Suprapubic skin (tissue), 4 donors: ENCODE measurements at regions not wholly inside any gene's neighbourhood (a gene's known extent, or its start where the extent isn't known, plus 50 kb on each side); places are given as distances from the start of the nearest gene placed in this dataset.
"Not testable (repeated sequence)": the region's sequence is repeated elsewhere in the genome, so short reads cannot be mapped to it uniquely, and the experiment has no call there.

Experiments
- DNase-seq, 2 donors: peaks; one replicate each; pipeline ENCODE4 v3.0.0-alpha.2; 2019; ENCODE audit warnings: low spot score in 2 of 2
- H3K27ac ChIP-seq: fragments of 200-600 bp; sonication (generic); one replicate; pipeline ENCODE4 v1.5.1; 2019
- H3K27me3 ChIP-seq: fragments of 200-600 bp; sonication (generic); one replicate; pipeline ENCODE4 v1.5.1; 2019
- H3K36me3 ChIP-seq: fragments of 200-600 bp; sonication (generic); one replicate; pipeline ENCODE4 v1.5.1; 2019
- H3K4me1 ChIP-seq: fragments of 200-600 bp; sonication (generic); one replicate; pipeline ENCODE4 v1.5.1; 2019
- H3K4me3 ChIP-seq: fragments of 200-600 bp; sonication (generic); one replicate; pipeline ENCODE4 v1.5.1; 2019; ENCODE audit warnings: mild to moderate bottlenecking
- H3K9me3 ChIP-seq: fragments of 200-600 bp; sonication (generic); one replicate; pipeline ENCODE4 v1.5.1; 2019
- EP300 ChIP-seq: sonication (generic); formaldehyde crosslinking; IDR thresholded peaks from one replicate; pipeline ENCODE4 v1.6.1; 2017; ENCODE audit warnings: antibody characterized with exemption
- POLR2A ChIP-seq, 2 donors: fragments of 450-650 bp; IDR thresholded peaks; one replicate each; pipeline ENCODE4 v1.6.1; 2017; ENCODE audit warnings: antibody characterized with exemption in 2 of 2, mild to moderate bottlenecking in 2 of 2, moderate library complexity in 2 of 2
- POLR2AphosphoS5 ChIP-seq, 3 donors: sonication (generic); formaldehyde crosslinking; IDR thresholded peaks; one replicate each; pipeline ENCODE4 v1.6.1; 2017; ENCODE audit warnings: antibody characterized with exemption in 3 of 3
- WGBS: methylation state at CpG from one replicate; pipeline ENCODE4 v1.1.5; 2018; 5-methylcytosine and 5-hydroxymethylcytosine counted together
- TF ChIP-seq, protein P1 (sequence below), 2 donors: fragments of 200-600 bp in 1 of 2; fragments of 450-650 bp in 1 of 2; sonication (generic) in 1 of 2; IDR thresholded peaks; one replicate each; pipeline ENCODE4 v1.5.1; 2016 to 2019; ENCODE audit warnings: antibody characterized with exemption in 2 of 2, mild to moderate bottlenecking in 1 of 2, moderate library complexity in 1 of 2

DNA sequence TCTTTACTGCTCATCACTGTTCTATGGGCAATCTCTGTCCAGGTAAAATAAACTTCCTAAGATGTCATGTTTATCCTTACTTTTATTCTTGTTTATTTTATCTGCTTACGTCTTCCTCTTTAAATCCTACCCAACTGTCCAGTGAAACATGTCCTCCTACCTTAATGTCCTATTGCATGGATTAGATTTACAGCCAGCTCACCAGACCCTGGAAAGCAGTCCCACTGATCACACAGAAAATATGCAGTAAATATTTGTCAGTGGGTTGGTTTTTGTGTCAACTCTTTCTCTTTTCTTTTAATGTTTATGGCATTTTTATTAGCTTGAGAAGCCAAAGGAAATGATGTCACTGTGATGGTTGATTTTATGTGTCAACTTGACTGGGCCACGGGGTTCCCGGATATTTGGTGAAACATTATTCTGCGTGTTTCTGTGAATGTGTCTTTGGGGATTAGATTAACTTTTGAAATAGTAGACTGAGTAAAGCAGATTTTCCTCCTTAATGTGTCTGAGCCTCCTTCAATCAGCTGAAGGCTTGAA, 258.3 kb downstream of the SRGAP2C start:
- DNase-seq, result no peak
- Histone ChIP-seq H3K27ac (no peak overlapping the region), H3K36me3 (no peaks in the 10 kb centered on the region), H3K9me3 (no peaks in the 10 kb centered on the region), H3K4me3 (no peak overlapping the region), H3K27me3 (no peaks in the 10 kb centered on the region), H3K4me1 (no peaks in the 10 kb centered on the region)
- no peak for TF ChIP-seq POLR2AphosphoS5 (IDR thresholded peaks at IDR 0.05)
- WGBS, result 65% methylated on average over 4 of the region's 4 CpGs

GRCh38 chr1:121444096-121444495, 259.3 kb downstream of the SRGAP2C start:
- Histone ChIP-seq H3K4me3 (no peak overlapping the region), H3K4me1 (no peaks in the 10 kb centered on the region), H3K36me3 (no peaks in the 10 kb centered on the region), H3K27ac (no peak overlapping the region), H3K9me3 (no peaks in the 10 kb centered on the region), H3K27me3 (no peaks in the 10 kb centered on the region)
- no peak for DNase-seq
- TF ChIP-seq POLR2A (IDR thresholded peaks at IDR 0.05) (no peak), EP300 (no peak), POLR2AphosphoS5 (IDR thresholded peaks at IDR 0.05) (no peak)
- TF ChIP-seq, protein P1, sequence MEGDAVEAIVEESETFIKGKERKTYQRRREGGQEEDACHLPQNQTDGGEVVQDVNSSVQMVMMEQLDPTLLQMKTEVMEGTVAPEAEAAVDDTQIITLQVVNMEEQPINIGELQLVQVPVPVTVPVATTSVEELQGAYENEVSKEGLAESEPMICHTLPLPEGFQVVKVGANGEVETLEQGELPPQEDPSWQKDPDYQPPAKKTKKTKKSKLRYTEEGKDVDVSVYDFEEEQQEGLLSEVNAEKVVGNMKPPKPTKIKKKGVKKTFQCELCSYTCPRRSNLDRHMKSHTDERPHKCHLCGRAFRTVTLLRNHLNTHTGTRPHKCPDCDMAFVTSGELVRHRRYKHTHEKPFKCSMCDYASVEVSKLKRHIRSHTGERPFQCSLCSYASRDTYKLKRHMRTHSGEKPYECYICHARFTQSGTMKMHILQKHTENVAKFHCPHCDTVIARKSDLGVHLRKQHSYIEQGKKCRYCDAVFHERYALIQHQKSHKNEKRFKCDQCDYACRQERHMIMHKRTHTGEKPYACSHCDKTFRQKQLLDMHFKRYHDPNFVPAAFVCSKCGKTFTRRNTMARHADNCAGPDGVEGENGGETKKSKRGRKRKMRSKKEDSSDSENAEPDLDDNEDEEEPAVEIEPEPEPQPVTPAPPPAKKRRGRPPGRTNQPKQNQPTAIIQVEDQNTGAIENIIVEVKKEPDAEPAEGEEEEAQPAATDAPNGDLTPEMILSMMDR (IDR thresholded peaks at IDR 0.05), result no peak

DNA sequence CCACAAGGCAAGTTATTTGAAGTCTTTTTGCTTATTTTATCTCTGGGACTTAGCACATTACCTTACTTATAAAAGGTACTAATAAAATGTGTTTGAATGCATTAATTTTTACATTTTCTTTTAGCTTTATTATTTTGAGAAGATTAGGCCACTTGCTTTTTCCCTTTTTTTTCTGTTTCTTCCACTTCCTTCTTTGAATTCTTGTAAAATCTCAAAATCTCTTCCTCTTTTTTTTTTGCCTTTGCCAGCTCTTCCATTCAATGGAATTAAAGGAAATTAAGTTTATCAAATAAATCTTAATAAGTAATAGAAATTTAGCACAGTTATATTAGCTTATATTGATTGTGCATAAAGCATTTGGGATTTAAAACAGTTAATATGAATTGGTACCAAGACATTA, 260.9 kb downstream of the SRGAP2C start:
- no peak for TF ChIP-seq POLR2A (IDR thresholded peaks at IDR 0.05)
- TF ChIP-seq, protein P1 (IDR thresholded peaks at IDR 0.05), result no peak
- no peak for TF ChIP-seq EP300
- TF ChIP-seq POLR2AphosphoS5 (IDR thresholded peaks at IDR 0.05), result no peak
- Histone ChIP-seq H3K27me3 (no peaks in the 10 kb centered on the region), H3K9me3 (no peaks in the 10 kb centered on the region), H3K27ac (no peak overlapping the region), H3K36me3 (no peaks in the 10 kb centered on the region), H3K4me1 (no peaks in the 10 kb centered on the region), H3K4me3 (no peak overlapping the region)
- no peak for DNase-seq

DNA sequence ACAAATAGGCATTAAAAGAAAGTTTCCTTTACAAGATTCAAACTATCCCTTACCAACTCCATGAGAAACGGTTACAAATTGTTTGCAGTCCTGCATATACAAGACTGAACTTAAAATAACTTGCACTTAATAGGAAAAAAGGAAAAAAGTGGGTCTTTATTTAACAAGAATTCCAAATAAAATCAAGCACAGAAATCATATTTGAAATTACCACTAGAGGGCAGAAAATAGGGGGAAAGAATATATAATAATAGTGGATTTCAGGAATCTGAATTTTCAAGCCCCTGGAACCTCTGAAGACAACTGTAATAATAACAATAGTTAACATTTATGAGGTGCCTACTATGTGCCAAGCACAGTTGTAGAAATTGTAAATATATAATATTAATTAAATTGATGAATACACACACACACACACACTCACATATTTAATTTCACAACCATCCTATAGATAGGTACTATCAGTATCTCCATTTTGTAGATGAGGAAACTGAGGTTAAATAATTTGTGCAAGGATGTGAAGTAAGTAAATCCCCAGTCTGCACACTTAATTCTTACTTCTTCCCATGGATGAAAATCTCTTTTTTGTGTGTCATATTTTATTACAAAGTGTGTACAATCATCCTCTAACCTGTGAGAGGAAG, 262.6 kb downstream of the SRGAP2C start:
- TF ChIP-seq, protein P1 (IDR thresholded peaks at IDR 0.05), result peak in 1 of 2 donors; percentile 29
- H3K27me3 ChIP-seq, H3K9me3 ChIP-seq, H3K27ac ChIP-seq, H3K4me3 ChIP-seq, H3K4me1 ChIP-seq, H3K36me3 ChIP-seq, DNase-seq: not testable (repeated sequence)
- WGBS, result 9% methylated on average over 1 of the region's 1 CpG

- not testable (repeated sequence) for H3K4me3 ChIP-seq, H3K36me3 ChIP-seq, H3K4me1 ChIP-seq, DNase-seq, H3K27me3 ChIP-seq, H3K9me3 ChIP-seq, H3K27ac ChIP-seq
- 84% methylated on average over 3 of the region's 3 CpGs for WGBS
Observed at GRCh38 chr1:121448064-121448463, 263.3 kb downstream of the SRGAP2C start.

- Histone ChIP-seq H3K9me3 (no peaks in the 10 kb centered on the region), H3K4me1 (no peaks in the 10 kb centered on the region), H3K27me3 (no peaks in the 10 kb centered on the region), H3K4me3 (no peak overlapping the region), H3K36me3 (no peaks in the 10 kb centered on the region), H3K27ac (no peak overlapping the region)
- DNase-seq, result no peak
- 81% methylated on average over 2 of the region's 2 CpGs for WGBS
- TF ChIP-seq EP300 (no peak), POLR2AphosphoS5 (IDR thresholded peaks at IDR 0.05) (no peak), POLR2A (IDR thresholded peaks at IDR 0.05) (no peak)
- TF ChIP-seq, protein P1 (IDR thresholded peaks at IDR 0.05), result no peak
Observed at GRCh38 chr1:121448851-121449250, 264.1 kb downstream of the SRGAP2C start.
